HG03066 (cell line): ENCODE measurements at regions not wholly inside any gene's neighbourhood (a gene's known extent, or its start where the extent isn't known, plus 50 kb on each side); places are given as distances from the start of the nearest gene placed in this dataset.

ENCODE experiments used
- ATAC-seq: cut with Tn5 transposase; IDR thresholded peaks from one replicate; pipeline ENCODE4 v1.9.1; 2021; ENCODE audit warnings: low read depth; ENCODE audit not compliant: unreplicated experiment

DNA sequence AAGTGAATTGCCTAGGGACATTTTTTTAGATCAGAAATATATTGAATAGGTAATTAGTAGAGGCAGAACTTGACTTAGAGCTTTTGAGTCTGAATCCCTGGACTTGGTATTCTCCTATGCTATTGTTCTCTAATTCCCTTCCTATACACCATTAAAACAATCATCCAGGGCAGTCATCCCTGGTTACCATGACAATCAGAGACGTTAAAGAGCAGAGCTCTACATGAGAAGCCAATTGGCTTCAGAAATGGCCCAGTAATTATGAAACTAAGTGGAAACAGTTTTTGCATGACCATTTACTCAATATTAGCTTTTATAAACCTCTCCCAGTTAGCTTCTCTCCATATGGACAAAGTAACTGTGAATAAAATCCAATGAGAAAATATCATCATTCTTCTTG is 182.1 kb upstream of the TP63 start:
- no peak for ATAC-seq

DNA sequence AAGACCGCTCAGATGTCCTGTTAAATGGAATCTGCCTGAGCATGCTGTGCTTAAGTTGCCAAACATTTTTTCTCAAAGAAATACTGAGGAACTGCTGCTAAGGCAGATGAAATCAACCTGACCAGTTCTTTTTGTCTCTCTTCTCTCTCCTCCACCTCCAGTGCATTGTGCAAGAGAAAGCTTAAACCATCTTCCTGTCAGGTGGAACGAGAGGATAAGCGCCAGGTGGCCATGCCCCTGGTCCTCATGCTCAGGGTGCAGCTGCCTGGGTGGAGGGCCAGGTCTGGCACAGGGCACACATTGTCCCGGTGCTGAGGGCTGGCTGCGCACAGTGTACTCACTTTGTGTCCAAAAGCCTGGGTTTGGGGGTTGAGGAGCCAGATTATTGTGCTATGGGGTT is 176.2 kb upstream of the TP63 start:
- ATAC-seq = no peak

DNA sequence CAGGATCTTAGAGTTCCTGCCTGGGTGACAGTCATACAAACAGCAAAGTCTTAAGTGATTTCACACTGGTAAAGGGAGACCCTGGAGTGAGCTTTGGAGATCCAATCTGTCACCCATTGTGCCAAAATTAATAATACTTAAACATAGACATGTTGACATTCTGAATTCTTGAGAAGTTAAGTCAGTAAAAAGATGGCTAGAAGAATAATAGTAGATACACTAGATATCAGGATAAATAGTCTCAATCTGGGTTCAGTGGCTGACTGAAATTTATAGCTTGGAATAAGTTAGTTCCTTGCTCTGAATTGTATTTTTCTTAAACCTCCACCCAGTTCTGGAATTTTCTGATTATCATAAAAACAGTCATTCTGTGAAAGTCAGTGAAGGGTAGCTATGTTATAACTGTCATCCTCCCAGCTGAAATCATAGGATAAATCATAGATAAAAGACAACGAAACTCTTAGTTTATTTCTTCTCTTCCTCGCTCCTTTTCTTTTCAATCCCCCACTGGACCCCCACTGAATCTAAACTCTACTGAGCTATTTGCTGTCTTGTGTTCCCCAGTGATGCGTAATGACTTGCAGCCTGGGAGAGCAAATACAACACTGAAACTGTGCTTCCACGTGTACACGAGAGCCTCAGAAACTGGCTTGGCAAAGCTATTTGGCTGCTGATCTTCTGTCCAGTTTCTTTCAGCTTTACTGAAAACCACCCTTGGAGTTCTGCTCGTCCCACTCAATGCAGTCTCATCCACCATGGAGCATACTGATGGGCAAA is 175.4 kb upstream of the TP63 start:
- no peak for ATAC-seq

DNA sequence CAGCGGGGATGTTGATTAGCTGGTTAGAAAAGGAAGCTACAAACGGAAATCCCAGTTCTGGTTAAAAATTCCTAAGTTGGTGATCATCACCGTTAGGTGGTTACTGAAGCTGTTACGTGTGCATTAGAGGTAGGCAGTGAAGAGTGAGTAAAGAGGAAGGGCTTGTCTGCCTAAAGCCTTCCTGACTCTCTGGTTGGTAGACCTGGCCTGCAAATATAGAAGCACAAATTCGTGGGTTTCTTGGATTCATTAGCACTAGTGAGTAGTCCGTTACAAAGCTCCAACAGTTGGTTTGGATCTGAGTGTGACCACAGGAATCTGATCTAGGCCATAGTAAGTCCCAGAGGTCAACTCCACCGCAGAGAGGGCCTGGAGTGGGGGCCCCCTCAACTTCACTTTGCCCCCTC is 174.0 kb upstream of the TP63 start:
- no peak for ATAC-seq

DNA sequence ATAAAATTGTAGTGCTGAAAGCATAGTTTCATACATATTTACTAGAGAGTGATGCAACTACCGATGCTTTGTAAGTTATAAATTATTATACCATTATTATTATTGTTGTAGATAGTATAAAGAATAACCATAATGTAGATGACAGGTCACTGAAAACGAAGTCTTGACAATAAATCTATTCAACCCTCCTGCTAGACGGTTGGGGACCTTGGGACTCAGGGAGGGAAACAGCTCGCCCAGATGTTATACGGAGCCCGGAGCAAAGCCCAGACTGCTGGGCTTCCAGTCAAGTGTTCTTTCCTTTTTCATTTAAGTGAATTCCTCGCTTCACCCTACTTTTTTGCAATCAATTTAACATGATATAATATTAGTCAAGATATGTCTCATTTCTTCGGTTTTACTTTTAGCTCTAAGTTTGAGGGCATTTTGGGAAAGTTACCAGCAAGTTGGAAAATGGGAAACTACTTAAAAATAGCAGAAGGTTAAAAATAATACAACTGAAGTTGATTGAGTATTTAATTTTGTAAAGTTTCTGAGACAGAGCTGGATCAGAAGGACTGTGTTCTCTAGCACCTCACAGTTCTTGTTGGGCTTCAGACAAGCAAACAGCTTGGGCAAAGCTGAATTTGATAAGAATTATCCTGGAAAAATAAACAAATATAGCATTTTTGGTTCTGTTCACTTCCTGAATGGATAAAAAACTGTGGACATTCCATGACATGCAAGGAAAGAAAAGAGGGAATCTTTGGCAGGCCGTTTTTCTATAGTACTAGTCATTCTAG is 173.4 kb upstream of the TP63 start:
- ATAC-seq = no peak

DNA sequence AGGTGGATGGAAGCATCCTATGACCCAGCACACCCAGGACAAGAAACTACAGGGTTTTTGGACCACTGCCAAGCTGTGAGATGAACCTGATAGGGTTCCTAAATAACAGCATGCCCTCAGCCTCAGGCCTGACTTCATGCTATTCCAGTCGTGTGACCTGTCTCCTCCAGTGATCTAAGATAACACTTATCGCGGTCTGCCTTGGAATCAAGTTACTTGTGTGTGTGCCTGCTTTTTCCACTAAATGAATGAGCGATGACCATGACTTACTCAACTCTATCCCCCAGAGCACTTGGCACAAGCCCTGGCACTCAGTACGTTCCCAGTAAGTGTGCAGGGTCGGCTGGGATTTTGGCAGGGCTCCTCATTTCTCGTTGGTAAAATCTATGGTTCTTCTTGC is 172.7 kb upstream of the TP63 start:
- ATAC-seq = no peak

DNA sequence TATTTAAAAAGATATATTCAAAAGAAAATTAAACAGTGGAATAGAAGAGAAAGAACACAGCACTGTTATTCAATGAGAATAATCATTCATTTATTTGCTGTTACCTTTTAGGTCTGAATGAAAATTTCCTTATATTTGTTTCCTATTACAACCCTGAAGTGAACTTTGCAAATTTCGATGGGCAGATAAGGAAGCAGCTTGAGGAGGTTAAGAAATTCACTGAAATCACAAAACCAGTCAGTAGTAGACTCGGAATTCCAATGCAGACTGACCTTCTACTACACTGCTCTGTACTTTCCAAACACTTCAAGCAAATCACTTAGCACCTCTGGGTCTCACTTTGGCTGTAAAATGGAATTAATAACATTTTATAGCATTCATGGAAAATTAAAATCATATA is 172.0 kb upstream of the TP63 start:
- no peak for ATAC-seq

DNA sequence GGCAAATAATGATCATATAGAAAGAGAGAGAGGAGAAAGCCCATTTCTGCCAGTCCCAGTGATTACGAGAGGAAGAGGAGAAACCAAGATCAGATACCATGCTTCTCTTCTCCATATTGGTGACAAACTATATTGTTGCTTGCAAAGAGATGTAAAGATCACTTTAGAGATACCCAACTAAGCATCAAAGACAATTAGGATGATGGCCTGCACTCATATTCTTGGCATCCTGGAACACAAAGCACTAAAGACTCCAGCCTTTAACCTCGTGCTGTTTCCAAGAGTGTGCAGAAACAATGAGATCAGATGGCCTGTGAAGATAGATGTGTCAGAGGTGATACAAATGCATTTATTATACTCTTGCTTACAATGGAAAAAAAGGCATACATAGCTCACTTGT is 170.7 kb upstream of the TP63 start:
- no peak for ATAC-seq

DNA sequence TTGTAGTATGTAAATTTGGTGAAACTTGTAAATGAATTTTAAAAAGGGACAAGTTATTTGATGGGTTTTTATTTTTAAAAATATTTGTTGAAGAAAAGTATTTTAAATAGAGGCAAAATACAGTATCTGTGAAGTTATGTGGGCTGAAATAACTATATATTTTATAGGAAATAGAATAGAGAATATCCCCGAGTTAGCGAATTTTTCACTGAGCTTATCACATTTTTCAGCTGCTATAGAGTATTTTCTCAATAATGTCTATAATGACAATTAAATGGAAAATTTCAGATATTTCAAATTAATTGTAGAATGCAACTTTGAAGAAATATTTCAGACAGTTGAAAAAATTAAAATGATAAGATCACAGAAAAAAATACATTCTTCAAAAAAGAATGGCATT is 166.4 kb upstream of the TP63 start:
- ATAC-seq = no peak

DNA sequence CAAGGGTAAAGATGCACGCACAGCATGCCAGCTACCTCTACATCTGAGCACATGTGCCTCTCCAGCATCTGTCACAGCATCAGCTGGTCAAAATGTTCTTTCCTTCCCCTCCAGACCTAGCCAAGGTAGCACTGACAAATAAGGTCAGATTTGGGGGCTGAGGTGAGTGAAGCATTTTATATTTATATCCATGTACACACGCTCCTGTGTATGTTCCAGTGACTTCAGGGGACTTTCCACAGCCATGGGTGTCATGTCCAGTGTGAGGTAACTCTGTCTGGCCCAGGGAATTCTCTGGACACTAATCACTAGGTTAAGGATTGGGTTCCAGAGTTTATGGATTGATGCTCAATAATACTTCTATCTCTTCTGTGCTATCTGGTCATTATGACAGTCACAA is 165.2 kb upstream of the TP63 start:
- ATAC-seq = no peak

DNA sequence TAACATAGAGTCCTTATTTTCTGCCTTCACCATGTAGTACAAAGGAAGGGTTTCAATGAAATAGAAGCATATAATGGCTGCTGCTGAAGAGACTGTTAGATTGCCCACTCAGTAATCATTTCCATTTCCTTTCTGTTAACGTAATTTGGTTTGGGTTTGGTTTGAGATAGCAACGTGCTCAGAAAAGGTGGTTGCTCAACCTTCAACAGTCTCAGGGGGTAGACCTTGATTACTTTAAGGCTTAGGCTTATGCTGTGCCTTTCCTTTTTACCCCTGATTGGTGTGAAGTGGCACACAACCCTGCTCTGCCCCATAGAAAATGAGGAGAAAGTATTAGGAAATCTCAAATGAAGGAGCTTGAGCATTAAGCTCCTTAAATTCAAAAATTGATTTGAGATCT is 163.7 kb upstream of the TP63 start:
- ATAC-seq = no peak

DNA sequence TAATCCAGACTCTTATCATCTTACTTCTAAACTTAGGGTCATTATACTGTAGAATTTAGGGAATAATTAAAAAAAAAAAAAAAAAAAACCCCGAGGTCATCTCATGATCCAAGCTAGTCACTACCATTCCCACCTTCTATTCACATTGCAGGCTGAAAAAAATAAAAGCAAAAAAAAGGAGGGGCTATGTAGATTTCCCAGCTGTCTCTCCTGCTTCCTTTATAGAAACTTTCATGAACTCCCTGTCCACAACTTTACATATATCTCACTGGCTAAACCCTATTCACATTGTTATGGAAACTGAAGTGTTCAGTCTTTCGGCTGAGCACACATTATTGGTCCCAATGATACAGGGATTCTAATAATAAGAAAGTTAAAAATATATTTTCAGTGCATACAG is 156.2 kb upstream of the TP63 start:
- no peak for ATAC-seq

DNA sequence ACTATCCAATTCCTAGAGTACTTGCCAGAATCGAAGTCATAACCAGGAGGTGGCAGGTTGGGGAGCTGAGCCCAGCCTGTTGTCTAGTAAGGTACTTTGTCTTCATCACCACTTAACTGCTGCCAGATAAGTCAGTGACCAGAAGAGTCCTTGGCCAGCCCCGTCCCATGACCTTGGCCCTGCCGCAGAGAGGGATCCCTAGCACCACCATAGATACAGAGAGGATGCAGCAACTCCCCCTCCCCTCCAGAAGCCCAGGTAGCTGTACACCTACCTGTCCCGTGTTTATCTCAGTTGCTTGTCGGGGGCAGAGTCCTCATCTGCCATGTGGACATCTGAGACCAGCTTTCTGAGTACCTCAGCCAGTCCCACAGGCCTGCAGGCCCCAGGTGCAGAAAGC is 153.6 kb upstream of the TP63 start:
- ATAC-seq = no peak

DNA sequence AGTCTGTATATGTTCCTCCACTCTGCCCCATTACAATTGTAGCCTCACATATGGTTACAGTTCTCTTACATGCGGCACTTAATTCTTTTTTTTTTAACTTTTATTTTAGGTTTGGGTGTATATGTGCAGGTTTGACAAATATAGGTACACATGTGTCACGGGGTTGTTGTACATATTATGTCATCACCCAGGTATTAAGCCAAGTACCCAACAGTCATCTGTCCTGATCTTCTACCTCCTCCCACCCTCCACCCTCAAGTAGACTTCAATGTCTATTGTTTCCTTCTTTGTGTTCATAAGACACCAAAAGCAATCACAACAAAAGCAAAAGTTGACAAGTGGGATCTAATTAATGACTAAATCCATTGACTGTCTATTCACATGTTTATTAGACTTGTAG is 144.6 kb upstream of the TP63 start:
- ATAC-seq = no peak

DNA sequence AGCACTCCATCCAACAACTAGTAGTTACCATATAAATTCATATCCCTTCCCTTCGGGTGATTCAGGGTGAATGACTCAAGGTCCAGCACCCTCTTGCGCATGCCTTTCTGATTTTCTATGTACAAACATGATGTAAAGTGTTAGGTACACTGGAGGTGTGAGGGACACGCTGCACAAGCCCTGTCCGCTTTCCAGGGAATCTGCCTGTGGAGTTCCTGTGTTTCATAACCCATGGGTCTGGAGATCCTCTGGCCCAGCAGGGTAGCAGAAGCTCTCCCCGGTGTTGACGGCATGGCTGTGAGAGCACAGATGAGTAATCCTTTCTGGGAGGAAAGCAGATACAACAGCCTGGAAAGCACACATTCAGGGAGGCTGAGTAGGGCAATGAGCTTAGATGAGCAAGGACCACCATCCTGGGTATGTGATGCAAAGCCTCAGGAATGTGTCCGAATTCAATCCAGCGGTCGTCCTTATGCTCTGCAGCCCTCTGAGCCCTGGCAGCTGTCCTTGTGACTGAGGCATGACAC is 142.9 kb upstream of the TP63 start:
- ATAC-seq = no peak

DNA sequence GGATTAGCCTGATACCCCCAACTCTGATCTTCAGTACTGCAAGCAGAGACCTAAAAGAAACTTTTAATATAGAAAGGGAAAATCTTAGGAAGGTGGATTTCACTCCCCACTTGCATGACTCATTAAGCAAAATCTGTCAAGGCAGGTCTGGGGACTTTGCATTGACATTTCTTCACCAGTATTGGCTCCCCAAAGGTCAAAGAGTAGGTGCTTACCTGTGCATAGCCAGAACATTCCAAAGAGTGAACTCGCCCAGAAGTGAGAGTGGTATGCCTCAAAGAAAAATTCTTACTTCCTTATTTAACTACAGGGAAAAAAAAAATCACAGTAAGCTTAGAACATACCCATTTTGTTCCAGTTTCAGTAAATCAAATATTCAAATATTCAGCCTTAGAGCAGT is 140.9 kb upstream of the TP63 start:
- no peak for ATAC-seq

DNA sequence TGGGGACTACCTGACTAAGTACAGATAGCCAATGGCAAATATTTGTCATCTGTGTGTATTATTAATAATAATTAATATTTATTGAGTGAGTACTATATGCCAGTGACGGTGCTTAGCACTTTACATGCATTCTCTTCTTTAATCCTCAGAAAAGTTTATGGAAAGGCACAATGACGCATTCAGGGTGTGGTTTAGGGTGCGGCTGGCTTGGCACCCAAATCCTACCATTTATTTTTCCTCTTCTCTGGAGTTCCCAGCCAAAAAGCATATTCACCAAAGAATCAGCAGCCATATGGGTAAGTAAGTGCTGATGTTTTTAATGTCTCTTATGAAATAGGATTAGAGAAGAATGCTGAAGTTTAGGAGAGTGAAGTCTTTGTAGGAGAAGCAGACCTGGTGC is 140.4 kb upstream of the TP63 start:
- no peak for ATAC-seq

DNA sequence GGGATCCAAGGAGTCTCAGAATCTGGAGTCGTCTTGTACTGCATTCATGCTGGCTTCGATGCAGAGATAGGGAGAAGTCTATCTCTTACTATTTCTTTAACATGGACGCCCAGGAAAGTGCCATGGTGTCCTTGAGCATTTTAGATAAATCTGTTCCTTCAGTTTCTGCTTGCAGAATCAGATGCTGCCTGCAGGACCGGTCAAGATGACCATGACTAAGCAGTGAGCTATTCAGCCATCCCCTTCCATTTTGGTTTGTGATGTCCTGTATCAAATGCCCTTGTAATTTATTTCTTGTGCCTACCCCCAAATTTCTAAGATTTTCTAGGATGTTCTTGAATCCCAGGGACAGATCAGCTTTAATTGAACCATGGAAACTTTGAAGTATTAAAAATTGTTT is 139.4 kb upstream of the TP63 start:
- no peak for ATAC-seq

DNA sequence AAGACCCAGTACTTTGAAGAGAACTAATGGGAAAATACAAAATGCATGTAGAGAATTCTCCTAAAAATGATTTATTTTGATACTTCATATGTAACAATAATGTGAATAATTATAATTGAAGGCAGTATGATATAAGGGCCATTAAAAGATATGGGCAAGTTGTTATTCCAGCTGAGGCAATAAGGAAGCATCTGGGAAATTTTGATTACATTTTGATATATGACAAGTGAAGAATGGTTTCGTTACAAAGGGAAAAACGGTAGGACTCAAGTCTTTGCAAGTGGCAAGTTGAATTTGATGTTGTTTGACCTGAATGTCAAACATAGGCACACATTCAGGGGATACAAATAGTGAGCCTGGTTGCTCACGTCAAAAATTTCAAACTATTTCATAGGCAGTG is 137.9 kb upstream of the TP63 start:
- ATAC-seq = no peak

DNA sequence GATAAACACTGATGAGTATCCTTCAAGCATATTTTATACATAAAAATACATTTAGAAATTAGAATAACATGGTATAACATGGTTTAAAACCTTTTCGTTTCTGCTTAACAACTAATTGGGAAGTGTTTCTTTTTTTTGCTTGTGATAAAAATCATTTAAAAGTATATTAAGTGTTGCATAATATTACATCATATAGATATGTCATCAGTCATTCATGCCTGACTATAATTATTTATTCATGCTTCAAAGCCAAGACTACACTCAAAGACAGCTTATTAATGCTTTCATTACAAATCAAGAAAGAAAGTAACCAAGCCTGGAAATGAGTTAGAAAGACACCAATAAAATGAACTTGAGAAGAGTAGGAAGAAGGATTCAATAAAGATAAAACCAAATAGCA is 136.6 kb upstream of the TP63 start:
- ATAC-seq = no peak

DNA sequence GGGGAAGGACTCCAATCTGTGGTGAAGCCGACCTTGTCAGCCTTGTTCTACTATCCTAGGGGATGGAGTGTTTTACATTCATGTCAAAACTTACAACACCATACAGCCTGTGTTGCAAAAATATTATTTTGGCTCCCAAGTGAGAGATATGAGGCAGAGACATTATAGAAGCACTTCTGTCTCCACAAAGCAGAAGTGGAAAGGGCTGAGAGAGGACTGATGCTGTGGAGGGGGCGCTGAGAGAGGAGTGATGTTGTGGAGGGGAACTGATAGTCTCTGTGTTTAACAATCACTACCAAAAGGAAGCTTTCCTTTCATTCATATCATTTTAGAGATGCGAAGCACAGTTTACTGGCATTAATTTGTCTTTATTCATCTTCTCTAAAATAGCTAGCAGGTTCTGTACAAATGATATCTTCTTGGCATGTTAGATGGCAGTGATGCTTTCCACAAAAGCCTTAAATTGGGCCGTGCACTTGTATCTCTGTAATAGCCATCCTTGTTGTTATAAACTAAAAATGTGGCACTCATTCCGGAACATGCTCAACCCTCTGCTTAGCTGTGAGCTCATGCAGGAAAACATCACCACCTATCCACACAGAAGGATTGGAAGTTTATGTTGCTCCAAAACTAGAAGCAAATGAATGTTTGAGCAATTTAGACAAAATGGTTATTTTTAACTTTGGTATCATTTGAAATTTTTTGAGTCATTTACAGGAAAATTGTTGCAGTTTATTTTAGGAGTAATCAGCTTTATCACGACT is 134.6 kb upstream of the TP63 start:
- ATAC-seq = no peak
